Thyroid gland (tissue), 4 donors: ENCODE measurements at regions not wholly inside any gene's neighbourhood (a gene's known extent, or its start where the extent isn't known, plus 50 kb on each side); places are given as distances from the start of the nearest gene placed in this dataset.

ENCODE experiments used
- POLR2A ChIP-seq, 2 donors: fragments of 450-650 bp; IDR thresholded peaks; one replicate each; pipeline ENCODE4 v1.6.1; 2017; ENCODE audit warnings: antibody characterized with exemption in 2 of 2, mild to moderate bottlenecking in 2 of 2, moderate library complexity in 1 of 2
- TF ChIP-seq, protein P1 (sequence below), 6 experiments: fragments of 200-600 bp in 3 of 6; fragments of 450-650 bp in 3 of 6; sonication (generic) in 3 of 6; IDR thresholded peaks; one replicate each; pipeline ENCODE4 v1.5.1; 2016 to 2019; ENCODE audit warnings: antibody characterized with exemption in 6 of 6, mild to moderate bottlenecking in 2 of 6, inconsistent platforms in 1 of 6, moderate library complexity in 1 of 6

DNA sequence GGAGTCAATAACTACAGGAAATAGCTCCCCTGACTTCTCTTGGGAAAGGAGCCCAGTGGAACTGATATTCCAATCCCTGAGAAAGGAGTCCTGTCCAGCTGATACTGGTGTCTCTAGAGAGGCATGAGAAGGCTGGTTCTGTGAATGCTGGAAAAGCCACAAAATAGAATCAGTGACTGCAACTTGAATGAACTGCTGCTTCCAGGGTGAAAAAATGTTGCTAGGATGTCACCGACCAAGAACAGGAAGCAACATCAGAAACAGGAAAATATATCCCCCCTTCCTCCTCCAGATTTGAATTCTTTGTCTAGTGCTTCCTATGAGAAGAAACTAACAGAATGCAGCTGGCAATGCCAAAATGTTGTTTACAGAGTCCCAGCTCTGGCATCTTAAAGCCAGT lies 269.3 kb upstream of the LYPLAL1 start:
- TF ChIP-seq, protein P1, sequence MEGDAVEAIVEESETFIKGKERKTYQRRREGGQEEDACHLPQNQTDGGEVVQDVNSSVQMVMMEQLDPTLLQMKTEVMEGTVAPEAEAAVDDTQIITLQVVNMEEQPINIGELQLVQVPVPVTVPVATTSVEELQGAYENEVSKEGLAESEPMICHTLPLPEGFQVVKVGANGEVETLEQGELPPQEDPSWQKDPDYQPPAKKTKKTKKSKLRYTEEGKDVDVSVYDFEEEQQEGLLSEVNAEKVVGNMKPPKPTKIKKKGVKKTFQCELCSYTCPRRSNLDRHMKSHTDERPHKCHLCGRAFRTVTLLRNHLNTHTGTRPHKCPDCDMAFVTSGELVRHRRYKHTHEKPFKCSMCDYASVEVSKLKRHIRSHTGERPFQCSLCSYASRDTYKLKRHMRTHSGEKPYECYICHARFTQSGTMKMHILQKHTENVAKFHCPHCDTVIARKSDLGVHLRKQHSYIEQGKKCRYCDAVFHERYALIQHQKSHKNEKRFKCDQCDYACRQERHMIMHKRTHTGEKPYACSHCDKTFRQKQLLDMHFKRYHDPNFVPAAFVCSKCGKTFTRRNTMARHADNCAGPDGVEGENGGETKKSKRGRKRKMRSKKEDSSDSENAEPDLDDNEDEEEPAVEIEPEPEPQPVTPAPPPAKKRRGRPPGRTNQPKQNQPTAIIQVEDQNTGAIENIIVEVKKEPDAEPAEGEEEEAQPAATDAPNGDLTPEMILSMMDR (IDR thresholded peaks at IDR 0.05) = no peak
- TF ChIP-seq POLR2A (IDR thresholded peaks at IDR 0.05) = no peak
